HepG2 (cell line): ENCODE measurements at regions not wholly inside any gene's neighbourhood (a gene's known extent, or its start where the extent isn't known, plus 50 kb on each side); places are given as distances from the start of the nearest gene placed in this dataset.

Experiments
- ATAC-seq: fragments of 200-7000 bp; cut with Tn5 transposase; 3 replicates; pipeline ENCODE4 v1.9.1; 2020; ENCODE audit warnings: mild to moderate bottlenecking, moderate library complexity
- BruUV-seq: library from RNA; stranded (reverse); fragments of 400-500 nt; replicated peaks from 2 replicates; lab custom pipeline; 2021; lab: Mats Ljungman, UMichigan
- CTCF ChIA-PET: fragments of 300-600 bp; formaldehyde crosslinking; extraction: SDS; loops from one replicate; lab custom pipeline; 2021; ENCODE audit warnings: low total read pairs, inconsistent platforms, low intra/inter-chr PET ratio; lab: Yijun Ruan, JAX
- POLR2A ChIA-PET: fragments of 350-600 bp; sonication (Branson Sonifier 250); formaldehyde crosslinking; loops from one replicate; lab custom pipeline; 2020; ENCODE audit warnings: antibody characterized with exemption, inconsistent platforms; lab: Yijun Ruan, JAX
- DNase-seq: peaks from one replicate; pipeline ENCODE4 v3.0.0-alpha.2; 2015; ENCODE audit warnings: low spot score
- FAIRE-seq: peaks from 3 replicates; lab custom pipeline; 2011; peaks lifted over from hg19 to GRCh38; lab: Jason Lieb, UNC
- H2AFZ ChIP-seq: one replicate; pipeline ENCODE4 v1.6.1; 2011; ENCODE audit warnings: low read length, inconsistent platforms
- H3K27ac ChIP-seq: fragments of 300-600 bp; 3 replicates; pipeline ENCODE4 v1.8.0; 2011; ENCODE audit warnings: mixed run types, mild to moderate bottlenecking, mixed read lengths, low read length, inconsistent platforms; ENCODE audit not compliant: insufficient read depth; ENCODE audit errors: extremely low read length
- H3K27me3 ChIP-seq, 2 experiments: fragments of 200-600 bp in 1 of 2; 2 replicates in 1 of 2; 3 replicates in 1 of 2; pipeline versions ENCODE4 v1.6.0 to v1.8.0; 2011; ENCODE audit warnings: low read length in 2 of 2, mild to moderate bottlenecking in 2 of 2, moderate library complexity in 2 of 2, inconsistent platforms in 1 of 2; ENCODE audit not compliant: insufficient read depth in 2 of 2, control insufficient read depth in 1 of 2
- H3K36me3 ChIP-seq, 2 experiments: fragments of 200-600 bp in 1 of 2; replicated peaks in 1 of 2; 2 replicates in 1 of 2; 3 replicates in 1 of 2; pipeline versions ENCODE4 v1.5.1 to v1.8.0; 2011; ENCODE audit warnings: low read length in 2 of 2, inconsistent platforms in 1 of 2; ENCODE audit not compliant: insufficient read depth in 2 of 2, control insufficient read depth in 1 of 2
- H3K4me1 ChIP-seq: 2 replicates; pipeline ENCODE4 v1.5.1; 2012; ENCODE audit warnings: low read length, inconsistent platforms; ENCODE audit not compliant: insufficient read depth
- H3K4me2 ChIP-seq: 2 replicates; pipeline ENCODE4 v1.6.0; 2011; ENCODE audit warnings: low read depth, low read length, inconsistent platforms
- H3K4me3 ChIP-seq, 3 experiments: fragments of 200-600 bp in 1 of 3; sonication (generic), shearing (Covaris generic) in 1 of 3; replicated peaks in 1 of 3; 2 replicates each; pipeline ENCODE4 v1.5.1; 2011 to 2016; ENCODE audit warnings: low read length in 3 of 3, inconsistent platforms in 2 of 3, low read depth in 2 of 3, mild to moderate bottlenecking in 2 of 3, control low read depth in 1 of 3, mixed read lengths in 1 of 3; ENCODE audit not compliant: insufficient read depth in 1 of 3
- H3K79me2 ChIP-seq: one replicate; pipeline ENCODE4 v1.6.1; 2011; ENCODE audit warnings: low read length, inconsistent platforms; ENCODE audit not compliant: insufficient read depth
- H3K9ac ChIP-seq: 2 replicates; pipeline ENCODE4 v1.6.0; 2011; ENCODE audit warnings: mild to moderate bottlenecking, low read depth, low read length, inconsistent platforms; ENCODE audit not compliant: insufficient read depth
- H3K9me3 ChIP-seq: 2 replicates; pipeline ENCODE4 v1.5.1; 2012; ENCODE audit warnings: mild to moderate bottlenecking, low read length
- H4K20me1 ChIP-seq: 2 replicates; pipeline ENCODE4 v1.6.0; 2011; ENCODE audit warnings: inconsistent platforms, mild to moderate bottlenecking, low read length, moderate library complexity; ENCODE audit not compliant: insufficient read depth
- FOSL1 ChIP-seq: sonication (generic); formaldehyde crosslinking; IDR thresholded peaks from 2 replicates; pipeline ENCODE4 v1.9.0; 2021; ENCODE audit warnings: missing genetic modification reagents, borderline replicate concordance
- KDM5B ChIP-seq: sonication (generic); formaldehyde crosslinking; IDR thresholded peaks from 2 replicates; pipeline ENCODE4 v1.4.0; 2020; ENCODE audit warnings: missing genetic modification reagents, mild to moderate bottlenecking, borderline replicate concordance
- MEIS1 ChIP-seq: sonication (generic); formaldehyde crosslinking; IDR thresholded peaks from 2 replicates; pipeline ENCODE4 v1.9.0; 2021; ENCODE audit warnings: mild to moderate bottlenecking, missing genetic modification reagents, moderate library complexity, borderline replicate concordance
- ONECUT2 ChIP-seq: sonication (generic); formaldehyde crosslinking; IDR thresholded peaks from 2 replicates; pipeline ENCODE4 v1.4.0; 2020; ENCODE audit warnings: missing genetic modification reagents
- SP1 ChIP-seq, 2 experiments: fragments of 450-650 bp in 1 of 2; sonication (generic) in 1 of 2; formaldehyde crosslinking in 1 of 2; IDR thresholded peaks; 2 replicates each; pipeline versions ENCODE4 v1.4.0 to v1.6.1; 2016 to 2020; ENCODE audit warnings: missing genetic modification reagents in 1 of 2
- SYNCRIP ChIP-seq: fragments of 200-400 bp; formaldehyde crosslinking; IDR thresholded peaks from 2 replicates; pipeline ENCODE4 v1.6.1; 2018; ENCODE audit warnings: mild to moderate bottlenecking, low read depth, low read length; ENCODE audit not compliant: insufficient read depth
- ZC3H13 ChIP-seq: sonication (generic); formaldehyde crosslinking; IDR thresholded peaks from 2 replicates; pipeline ENCODE4 v1.8.1; 2023; ENCODE audit warnings: mild to moderate bottlenecking, missing genetic modification reagents, moderate library complexity
- ZNF44 ChIP-seq: sonication (generic); formaldehyde crosslinking; IDR thresholded peaks from 2 replicates; pipeline ENCODE4 v1.5.1; 2020; ENCODE audit warnings: mild to moderate bottlenecking, missing genetic modification reagents
- ZNF891 ChIP-seq: sonication (generic); formaldehyde crosslinking; IDR thresholded peaks from 2 replicates; pipeline ENCODE4 v1.5.0; 2020; ENCODE audit warnings: mild to moderate bottlenecking, missing genetic modification reagents
- ZSCAN30 ChIP-seq: sonication (generic); formaldehyde crosslinking; IDR thresholded peaks from 2 replicates; pipeline ENCODE4 v1.5.0; 2020; ENCODE audit warnings: mild to moderate bottlenecking, missing genetic modification reagents
- ZSCAN9 ChIP-seq: IDR thresholded peaks from 2 replicates; pipeline ENCODE4 v1.6.1; 2016; ENCODE audit warnings: borderline replicate concordance
- WGBS: methylation state at CpG from one replicate; pipeline ENCODE4 v1.1.6; 2017; ENCODE audit warnings: low lambda C conversion rate; 5-methylcytosine and 5-hydroxymethylcytosine counted together
- in situ Hi-C: cut with HindIII; loops from 2 replicates; pipeline ENCODE4 v1.10.0; 2017; ENCODE audit warnings: low pct_unique_long_range_greater_than_20kb; ENCODE audit not compliant: extremely low pct_ligation_motif_present
- intact Hi-C: fragments of 100-400 bp; cut with micrococcal nuclease; formaldehyde crosslinking; loops from one replicate; pipeline ENCODE4 v1.10.0; 2022; ENCODE audit not compliant: unreplicated experiment
- TF ChIP-seq, protein P1 (sequence below): sonication (generic); formaldehyde crosslinking; IDR thresholded peaks from 2 replicates; pipeline ENCODE4 v1.5.0; 2020; ENCODE audit warnings: missing genetic modification reagents
- TF ChIP-seq, protein P2 (sequence below): sonication (generic); formaldehyde crosslinking; IDR thresholded peaks from 2 replicates; pipeline ENCODE4 v1.8.1; 2023; ENCODE audit warnings: missing genetic modification reagents, inconsistent platforms, borderline replicate concordance
- TF ChIP-seq, protein P3 (sequence below): fragments of 450-650 bp; IDR thresholded peaks from 2 replicates; pipeline ENCODE4 v1.6.1; 2016

DNA sequence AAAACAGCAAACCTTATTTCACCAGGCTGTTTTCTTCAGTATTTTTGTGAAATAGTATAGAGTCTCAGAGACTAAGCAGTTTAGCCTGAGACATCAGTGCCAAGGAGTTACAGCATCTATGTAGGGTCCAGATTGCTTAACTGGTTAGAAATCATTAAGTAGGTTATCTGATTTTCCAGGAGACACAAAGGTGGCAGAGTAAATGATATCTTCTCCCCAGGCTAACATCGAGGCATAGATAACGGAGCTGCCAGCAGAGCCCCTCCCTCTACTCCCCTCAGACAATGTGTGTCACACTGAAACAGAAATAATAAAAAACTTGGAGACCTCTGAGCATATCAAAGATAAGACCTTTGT is 473.0 kb upstream of the CITED2 start:
- Histone ChIP-seq H3K36me3 (no peaks in the 10 kb centered on the region), H3K9me3 (0 out of 2 replicates have a peak, but pooled peaks cover 12% of the 10 kb centered on the region), H3K27me3 (no peaks in the 10 kb centered on the region), H3K4me1 (peaks cover 3% of the 10 kb centered on the region), H3K4me3 (no peak overlapping the region), H4K20me1 (no peaks in the 10 kb centered on the region), H3K79me2 (no peaks in the 10 kb centered on the region), H3K9ac (no peak overlapping the region), H3K27ac (no peak overlapping the region), H3K4me2 (no peak overlapping the region), H2AFZ (no peak overlapping the region)
- ChIA-PET POLR2A (no interaction called here), CTCF (no interaction called here)
- 39% methylated on average over 2 of the region's 2 CpGs for WGBS
- no peak for DNase-seq
- no peak for FAIRE-seq
- intact Hi-C loops: no loop called here
- no peak for ATAC-seq
- in situ Hi-C loops: no loop called here
- TF ChIP-seq ZNF44 (CRISPR knock-in tag) (no peak), ONECUT2 (CRISPR knock-in tag) (no peak), ZNF891 (CRISPR knock-in tag) (no peak), ZC3H13 (CRISPR knock-in tag) (no peak), ZSCAN30 (no peak), FOSL1 (CRISPR knock-in tag) (no peak), ZSCAN9 (CRISPR knock-in tag) (no peak), SP1 (IDR thresholded peaks at IDR 0.05) (no peak), SP1 (CRISPR knock-in tag; IDR thresholded peaks at IDR 0.05) (no peak), KDM5B (CRISPR knock-in tag) (no peak), MEIS1 (CRISPR knock-in tag) (no peak), SYNCRIP (no peak)
- TF ChIP-seq, protein P1, sequence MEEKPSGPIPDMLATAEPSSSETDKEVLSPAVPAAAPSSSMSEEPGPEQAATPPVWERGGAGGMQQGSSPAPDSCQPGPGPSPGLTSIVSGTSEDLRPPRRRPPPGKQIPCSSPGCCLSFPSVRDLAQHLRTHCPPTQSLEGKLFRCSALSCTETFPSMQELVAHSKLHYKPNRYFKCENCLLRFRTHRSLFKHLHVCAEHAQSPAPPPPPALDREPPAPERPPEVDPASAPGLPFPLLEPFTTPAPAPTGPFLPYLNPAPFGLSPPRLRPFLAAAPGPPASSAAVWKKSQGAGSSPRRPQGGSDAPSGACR (CRISPR knock-in tag): no peak
- TF ChIP-seq, protein P2, sequence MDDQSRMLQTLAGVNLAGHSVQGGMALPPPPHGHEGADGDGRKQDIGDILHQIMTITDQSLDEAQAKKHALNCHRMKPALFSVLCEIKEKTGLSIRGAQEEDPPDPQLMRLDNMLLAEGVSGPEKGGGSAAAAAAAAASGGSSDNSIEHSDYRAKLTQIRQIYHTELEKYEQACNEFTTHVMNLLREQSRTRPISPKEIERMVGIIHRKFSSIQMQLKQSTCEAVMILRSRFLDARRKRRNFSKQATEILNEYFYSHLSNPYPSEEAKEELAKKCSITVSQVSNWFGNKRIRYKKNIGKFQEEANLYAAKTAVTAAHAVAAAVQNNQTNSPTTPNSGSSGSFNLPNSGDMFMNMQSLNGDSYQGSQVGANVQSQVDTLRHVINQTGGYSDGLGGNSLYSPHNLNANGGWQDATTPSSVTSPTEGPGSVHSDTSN (CRISPR knock-in tag): no peak
- TF ChIP-seq, protein P3, sequence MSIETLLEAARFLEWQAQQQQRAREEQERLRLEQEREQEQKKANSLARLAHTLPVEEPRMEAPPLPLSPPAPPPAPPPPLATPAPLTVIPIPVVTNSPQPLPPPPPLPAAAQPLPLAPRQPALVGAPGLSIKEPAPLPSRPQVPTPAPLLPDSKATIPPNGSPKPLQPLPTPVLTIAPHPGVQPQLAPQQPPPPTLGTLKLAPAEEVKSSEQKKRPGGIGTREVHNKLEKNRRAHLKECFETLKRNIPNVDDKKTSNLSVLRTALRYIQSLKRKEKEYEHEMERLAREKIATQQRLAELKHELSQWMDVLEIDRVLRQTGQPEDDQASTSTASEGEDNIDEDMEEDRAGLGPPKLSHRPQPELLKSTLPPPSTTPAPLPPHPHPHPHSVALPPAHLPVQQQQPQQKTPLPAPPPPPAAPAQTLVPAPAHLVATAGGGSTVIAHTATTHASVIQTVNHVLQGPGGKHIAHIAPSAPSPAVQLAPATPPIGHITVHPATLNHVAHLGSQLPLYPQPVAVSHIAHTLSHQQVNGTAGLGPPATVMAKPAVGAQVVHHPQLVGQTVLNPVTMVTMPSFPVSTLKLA: no peak
- BruUV-seq: no TSS peak
